ENCODE measurements at regions not wholly inside any gene's neighbourhood (a gene's known extent, or its start where the extent isn't known, plus 50 kb on each side); places are given as distances from the start of the nearest gene placed in this dataset.

DNA sequence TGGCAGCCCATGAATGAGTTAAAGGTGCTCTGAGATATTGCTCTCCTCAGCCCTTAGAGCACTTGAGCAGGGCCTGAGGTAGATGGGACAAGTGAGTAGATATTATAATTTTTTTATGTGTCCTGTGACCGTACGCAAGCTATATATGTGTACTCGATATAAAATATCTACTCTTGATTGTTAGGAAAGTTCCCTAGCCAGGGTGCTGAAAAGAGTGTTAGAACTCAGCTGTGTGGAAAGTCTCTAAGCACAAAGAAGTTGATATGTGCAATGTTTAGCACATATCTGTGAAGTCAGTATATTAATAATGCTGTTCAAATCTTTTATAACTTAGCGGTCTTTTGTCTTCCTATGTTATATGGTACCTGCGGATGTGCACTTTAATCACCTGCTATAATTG is 114.6 kb upstream of the PLD5 start:
- FAIRE-seq (no peak), DNase-seq (ENCODE audit: low read depth, low spot score) (no peak)
- H3K79me2 ChIP-seq (ENCODE audit: control insufficient read depth, insufficient read depth, low read length), result no peaks in the 10 kb centered on the region
- H2AFZ ChIP-seq (ENCODE audit: control insufficient read depth, low read length), result no peak overlapping the region
- H3K9ac ChIP-seq (ENCODE audit: control insufficient read depth, extremely low read depth, insufficient read depth, low read length), result no peak overlapping the region
- no peaks in the 10 kb centered on the region for H3K36me3 ChIP-seq (ENCODE audit: control insufficient read depth in 2 of 2, extremely low read depth in 1 of 2, insufficient read depth in 2 of 2, low read length in 2 of 2)
- H3K9me1 ChIP-seq (ENCODE audit: control insufficient read depth, extremely low read depth, insufficient read depth, low read length), result no peaks in the 10 kb centered on the region
- no peak overlapping the region for H3K4me2 ChIP-seq (ENCODE audit: control insufficient read depth, extremely low read depth, insufficient read depth, low read depth, low read length)
- H3K4me1 ChIP-seq (ENCODE audit: control insufficient read depth, extremely low read depth, insufficient read depth, low read length), result no peaks in the 10 kb centered on the region
- H3K27ac ChIP-seq (ENCODE audit: control insufficient read depth, insufficient read depth, low read length), result no peak overlapping the region
- H3K9me3 ChIP-seq (ENCODE audit: control insufficient read depth, low read depth, low read length), result no peaks in the 10 kb centered on the region
- no peaks in the 10 kb centered on the region for H3K27me3 ChIP-seq (ENCODE audit: control insufficient read depth, extremely low read depth, insufficient read depth, low read length)
- TF ChIP-seq EZH2 (IDR thresholded peaks at IDR 0.05; ENCODE audit: low read length), result no peak
- TF ChIP-seq, protein P1, sequence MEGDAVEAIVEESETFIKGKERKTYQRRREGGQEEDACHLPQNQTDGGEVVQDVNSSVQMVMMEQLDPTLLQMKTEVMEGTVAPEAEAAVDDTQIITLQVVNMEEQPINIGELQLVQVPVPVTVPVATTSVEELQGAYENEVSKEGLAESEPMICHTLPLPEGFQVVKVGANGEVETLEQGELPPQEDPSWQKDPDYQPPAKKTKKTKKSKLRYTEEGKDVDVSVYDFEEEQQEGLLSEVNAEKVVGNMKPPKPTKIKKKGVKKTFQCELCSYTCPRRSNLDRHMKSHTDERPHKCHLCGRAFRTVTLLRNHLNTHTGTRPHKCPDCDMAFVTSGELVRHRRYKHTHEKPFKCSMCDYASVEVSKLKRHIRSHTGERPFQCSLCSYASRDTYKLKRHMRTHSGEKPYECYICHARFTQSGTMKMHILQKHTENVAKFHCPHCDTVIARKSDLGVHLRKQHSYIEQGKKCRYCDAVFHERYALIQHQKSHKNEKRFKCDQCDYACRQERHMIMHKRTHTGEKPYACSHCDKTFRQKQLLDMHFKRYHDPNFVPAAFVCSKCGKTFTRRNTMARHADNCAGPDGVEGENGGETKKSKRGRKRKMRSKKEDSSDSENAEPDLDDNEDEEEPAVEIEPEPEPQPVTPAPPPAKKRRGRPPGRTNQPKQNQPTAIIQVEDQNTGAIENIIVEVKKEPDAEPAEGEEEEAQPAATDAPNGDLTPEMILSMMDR (optimal IDR thresholded peaks at IDR 0.05 in 1 of 3, IDR thresholded peaks at IDR 0.05 in 1 of 3, conservative IDR thresholded peaks at IDR 0.05 in 1 of 3; ENCODE audit: extremely low read depth in 1 of 3, insufficient read depth in 2 of 3, low read length in 3 of 3), result no peak
- H4K20me1 ChIP-seq (ENCODE audit: control insufficient read depth, extremely low read depth, insufficient read depth, low read length), result no peaks in the 10 kb centered on the region
- H3K4me3 ChIP-seq (ENCODE audit: control insufficient read depth in 2 of 3, extremely low read depth in 1 of 3, insufficient read depth in 2 of 3, low read depth in 1 of 3, low read length in 3 of 3), result no peak overlapping the region
- dilution Hi-C loops (cut with MboI; ENCODE audit: extremely low pct_ligation_motif_present, low sequenced_read_pairs), result no loop called here

DNA sequence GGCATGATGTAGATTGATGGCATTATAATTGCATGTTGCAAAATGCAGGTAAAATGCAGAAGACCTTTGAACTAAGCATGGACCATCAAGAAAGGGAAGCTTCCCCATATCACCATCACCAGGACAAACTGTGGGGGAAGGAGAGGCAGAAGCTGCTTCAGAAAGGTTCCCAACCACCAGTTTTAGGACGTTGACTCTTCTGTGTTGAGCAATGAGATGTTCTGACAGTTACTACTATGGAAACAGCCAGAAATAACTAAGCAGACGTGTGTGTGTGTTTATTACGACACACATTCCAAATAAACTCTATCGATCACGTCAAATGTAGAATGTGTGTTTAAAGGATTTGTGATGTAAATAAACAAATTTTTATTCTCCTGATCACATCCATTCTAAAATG is 110.2 kb upstream of the PLD5 start:
- Histone ChIP-seq H3K4me1 (ENCODE audit: control insufficient read depth, extremely low read depth, insufficient read depth, low read length) (no peaks in the 10 kb centered on the region), H3K4me2 (ENCODE audit: control insufficient read depth, extremely low read depth, insufficient read depth, low read depth, low read length) (no peak overlapping the region), H3K9ac (ENCODE audit: control insufficient read depth, extremely low read depth, insufficient read depth, low read length) (no peak overlapping the region), H2AFZ (ENCODE audit: control insufficient read depth, low read length) (no peak overlapping the region), H3K9me3 (ENCODE audit: control insufficient read depth, low read depth, low read length) (no peaks in the 10 kb centered on the region), H3K27ac (ENCODE audit: control insufficient read depth, insufficient read depth, low read length) (no peak overlapping the region), H3K27me3 (ENCODE audit: control insufficient read depth, extremely low read depth, insufficient read depth, low read length) (no peaks in the 10 kb centered on the region), H3K4me3 (ENCODE audit: control insufficient read depth in 2 of 3, extremely low read depth in 1 of 3, insufficient read depth in 2 of 3, low read depth in 1 of 3, low read length in 3 of 3) (no peak overlapping the region), H4K20me1 (ENCODE audit: control insufficient read depth, extremely low read depth, insufficient read depth, low read length) (no peaks in the 10 kb centered on the region), H3K9me1 (ENCODE audit: control insufficient read depth, extremely low read depth, insufficient read depth, low read length) (no peaks in the 10 kb centered on the region), H3K79me2 (ENCODE audit: control insufficient read depth, insufficient read depth, low read length) (no peaks in the 10 kb centered on the region), H3K36me3 (ENCODE audit: control insufficient read depth in 2 of 2, extremely low read depth in 1 of 2, insufficient read depth in 2 of 2, low read length in 2 of 2) (no peaks in the 10 kb centered on the region)
- dilution Hi-C loops (cut with MboI; ENCODE audit: extremely low pct_ligation_motif_present, low sequenced_read_pairs), result no loop called here
- TF ChIP-seq, protein P1 (optimal IDR thresholded peaks at IDR 0.05 in 1 of 3, IDR thresholded peaks at IDR 0.05 in 1 of 3, conservative IDR thresholded peaks at IDR 0.05 in 1 of 3; ENCODE audit: extremely low read depth in 1 of 3, insufficient read depth in 2 of 3, low read length in 3 of 3), result no peak
- no peak for TF ChIP-seq EZH2 (IDR thresholded peaks at IDR 0.05; ENCODE audit: low read length)
- FAIRE-seq, result no peak
- no peak for DNase-seq (ENCODE audit: low read depth, low spot score)

Data from keratinocyte (primary cell).